IPS-15b (cell line): ENCODE measurements at regions not wholly inside any gene's neighbourhood (a gene's known extent, or its start where the extent isn't known, plus 50 kb on each side); places are given as distances from the start of the nearest gene placed in this dataset.

Source experiments
- H3K27me3 ChIP-seq: one replicate; pipeline ENCODE4 v1.6.1; 2013; ENCODE audit warnings: low read length; ENCODE audit not compliant: control insufficient read depth, insufficient read depth
- H3K36me3 ChIP-seq: one replicate; pipeline ENCODE4 v1.6.1; 2013; ENCODE audit warnings: low read length; ENCODE audit not compliant: control insufficient read depth, insufficient read depth
- H3K4me1 ChIP-seq: one replicate; pipeline ENCODE4 v1.6.1; 2013; ENCODE audit warnings: mild to moderate bottlenecking, low read length; ENCODE audit not compliant: control insufficient read depth, insufficient read depth
- H3K4me3 ChIP-seq: one replicate; pipeline ENCODE4 v1.5.1; 2013; ENCODE audit warnings: low read depth, low read length
- H3K9ac ChIP-seq: one replicate; pipeline ENCODE4 v1.6.1; 2013; ENCODE audit warnings: low read depth, mild to moderate bottlenecking, low read length
- H3K9me3 ChIP-seq: one replicate; pipeline ENCODE4 v1.6.1; 2013; ENCODE audit warnings: mild to moderate bottlenecking, low read length; ENCODE audit not compliant: control insufficient read depth, insufficient read depth

- Histone ChIP-seq H3K27me3 (no peaks in the 10 kb centered on the region), H3K36me3 (no peaks in the 10 kb centered on the region), H3K4me3 (no peak overlapping the region), H3K9me3 (no peaks in the 10 kb centered on the region), H3K9ac (no peak overlapping the region), H3K4me1 (no peaks in the 10 kb centered on the region)
Measured at GRCh38 chr22:27493796-27494195, 307.8 kb downstream of the MN1 start.

GRCh38 chr22:27494785-27495184, 306.8 kb downstream of the MN1 start:
- H3K27me3 ChIP-seq: no peaks in the 10 kb centered on the region

GRCh38 chr22:27495325-27495724, 306.2 kb downstream of the MN1 start:
- Histone ChIP-seq H3K4me3 (no peak overlapping the region), H3K9me3 (no peaks in the 10 kb centered on the region), H3K27me3 (no peaks in the 10 kb centered on the region), H3K4me1 (no peaks in the 10 kb centered on the region), H3K36me3 (no peaks in the 10 kb centered on the region), H3K9ac (no peak overlapping the region)

More at GRCh38 chr22:27494785-27495184, 306.8 kb downstream of the MN1 start:
- Histone ChIP-seq H3K9ac (no peak overlapping the region), H3K36me3 (no peaks in the 10 kb centered on the region), H3K4me3 (no peak overlapping the region), H3K9me3 (no peaks in the 10 kb centered on the region), H3K4me1 (no peaks in the 10 kb centered on the region)

GRCh38 chr22:27499121-27499520, 302.4 kb downstream of the MN1 start:
- no peaks in the 10 kb centered on the region for H3K36me3 ChIP-seq
- H3K9ac ChIP-seq: no peak overlapping the region
- peaks cover 4% of the 10 kb centered on the region for H3K4me1 ChIP-seq
- H3K4me3 ChIP-seq: no peak overlapping the region
- peaks cover 15% of the 10 kb centered on the region for H3K27me3 ChIP-seq
- no peaks in the 10 kb centered on the region for H3K9me3 ChIP-seq

GRCh38 chr22:27501191-27501936, 300.2 kb downstream of the MN1 start:
- no peaks in the 10 kb centered on the region for H3K9me3 ChIP-seq
- no peak overlapping the region for H3K9ac ChIP-seq
- H3K4me1 ChIP-seq: peaks cover 4% of the 10 kb centered on the region
- peaks cover 32% of the 10 kb centered on the region for H3K27me3 ChIP-seq
- H3K36me3 ChIP-seq: no peaks in the 10 kb centered on the region
- H3K4me3 ChIP-seq: no peak overlapping the region

GRCh38 chr22:27502327-27502726, 299.2 kb downstream of the MN1 start:
- H3K36me3 ChIP-seq: no peaks in the 10 kb centered on the region
- no peak overlapping the region for H3K9ac ChIP-seq
- no peaks in the 10 kb centered on the region for H3K9me3 ChIP-seq
- no peak overlapping the region for H3K4me3 ChIP-seq
- peaks cover 41% of the 10 kb centered on the region for H3K27me3 ChIP-seq
- H3K4me1 ChIP-seq: peaks cover 4% of the 10 kb centered on the region

- Histone ChIP-seq H3K9ac (no peak overlapping the region), H3K27me3 (peaks cover 47% of the 10 kb centered on the region), H3K36me3 (no peaks in the 10 kb centered on the region), H3K9me3 (no peaks in the 10 kb centered on the region), H3K4me1 (peaks cover 4% of the 10 kb centered on the region), H3K4me3 (no peak overlapping the region)
Measured at GRCh38 chr22:27504360-27505253, 296.9 kb downstream of the MN1 start.

- peaks cover 47% of the 10 kb centered on the region for H3K27me3 ChIP-seq
- H3K9me3 ChIP-seq: no peaks in the 10 kb centered on the region
- no peaks in the 10 kb centered on the region for H3K36me3 ChIP-seq
- H3K4me1 ChIP-seq: no peaks in the 10 kb centered on the region
- no peak overlapping the region for H3K4me3 ChIP-seq
- H3K9ac ChIP-seq: no peak overlapping the region
Measured at GRCh38 chr22:27507111-27507611, 294.4 kb downstream of the MN1 start.

- Histone ChIP-seq H3K9ac (no peak overlapping the region), H3K9me3 (no peaks in the 10 kb centered on the region), H3K27me3 (peaks cover 43% of the 10 kb centered on the region), H3K4me3 (no peak overlapping the region), H3K36me3 (no peaks in the 10 kb centered on the region), H3K4me1 (no peaks in the 10 kb centered on the region)
Measured at GRCh38 chr22:27507935-27508526, 293.5 kb downstream of the MN1 start.

- no peaks in the 10 kb centered on the region for H3K36me3 ChIP-seq
- H3K9me3 ChIP-seq: no peaks in the 10 kb centered on the region
- no peaks in the 10 kb centered on the region for H3K4me1 ChIP-seq
- H3K4me3 ChIP-seq: no peak overlapping the region
- H3K9ac ChIP-seq: no peak overlapping the region
- peaks cover 30% of the 10 kb centered on the region for H3K27me3 ChIP-seq
Measured at GRCh38 chr22:27509132-27509920, 292.2 kb downstream of the MN1 start.

GRCh38 chr22:27510024-27510423, 291.5 kb downstream of the MN1 start:
- H3K4me3 ChIP-seq: no peak overlapping the region
- H3K9ac ChIP-seq: no peak overlapping the region
- H3K36me3 ChIP-seq: no peaks in the 10 kb centered on the region
- peaks cover 23% of the 10 kb centered on the region for H3K27me3 ChIP-seq
- no peaks in the 10 kb centered on the region for H3K4me1 ChIP-seq
- no peaks in the 10 kb centered on the region for H3K9me3 ChIP-seq
